ENCODE measurements at regions not wholly inside any gene's neighbourhood (a gene's known extent, or its start where the extent isn't known, plus 50 kb on each side); places are given as distances from the start of the nearest gene placed in this dataset.

DNA sequence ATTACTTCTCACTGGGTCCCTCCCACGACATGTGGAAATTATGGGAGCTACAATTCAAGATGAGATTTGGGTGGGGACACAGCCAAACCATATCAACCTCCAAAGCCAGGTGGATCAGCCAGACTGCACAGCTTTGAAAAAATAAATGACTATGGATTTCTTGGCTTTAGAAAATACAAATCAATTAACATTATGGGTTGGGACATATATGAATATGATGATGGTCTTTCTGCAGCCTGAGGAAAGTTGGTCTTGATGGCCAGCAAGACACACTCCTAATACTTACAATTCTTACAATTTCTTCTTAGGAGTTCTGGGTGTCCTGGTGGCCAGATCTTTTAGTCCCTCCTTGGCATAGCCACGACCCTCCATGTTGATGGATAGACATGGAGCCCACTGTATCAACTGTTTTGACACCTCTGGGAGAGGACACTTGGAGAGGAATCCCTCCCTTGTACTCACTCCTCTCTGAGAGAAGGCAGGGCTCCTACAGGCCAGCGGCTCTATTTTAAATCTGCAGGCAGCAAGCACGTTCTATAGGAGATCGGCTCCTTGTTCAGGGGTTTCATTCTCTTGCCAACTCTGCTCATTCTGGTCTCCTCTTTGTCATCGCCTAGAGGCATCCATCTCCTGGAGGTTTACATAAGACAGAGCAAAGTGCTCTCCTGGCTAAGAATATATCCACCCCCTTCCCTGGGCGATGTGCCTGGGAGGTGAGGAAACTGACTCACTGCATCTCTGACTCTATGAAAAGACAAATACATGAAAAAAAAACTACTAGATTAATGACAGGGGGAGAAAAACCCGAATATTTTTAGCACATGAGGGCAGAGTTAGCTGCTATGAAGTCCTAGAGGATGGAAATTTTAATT is 145.9 kb downstream of the CARTPT start:
- TF ChIP-seq TAF1 (IDR thresholded peaks at IDR 0.05; ENCODE audit: low read depth), result no peak
- no peak for TF ChIP-seq NFIC (IDR thresholded peaks at IDR 0.05)
- TF ChIP-seq CEBPB (IDR thresholded peaks at IDR 0.05), result no peak
- no peak for TF ChIP-seq ZBTB7A (IDR thresholded peaks at IDR 0.05; ENCODE audit: low read depth)
- TF ChIP-seq EGR1 (IDR thresholded peaks at IDR 0.05), result no peak
- TF ChIP-seq EP300 (IDR thresholded peaks at IDR 0.05; ENCODE audit: borderline replicate concordance), result no peak
- TF ChIP-seq CREB1 (IDR thresholded peaks at IDR 0.05; ENCODE audit: low read depth), result no peak
- no peak for TF ChIP-seq TEAD4 (IDR thresholded peaks at IDR 0.05)
- no peak for TF ChIP-seq REST (IDR thresholded peaks at IDR 0.05; ENCODE audit: low read depth)
- no peak for TF ChIP-seq RAD21 (IDR thresholded peaks at IDR 0.05; ENCODE audit: low read depth)
- TF ChIP-seq, protein P1, sequence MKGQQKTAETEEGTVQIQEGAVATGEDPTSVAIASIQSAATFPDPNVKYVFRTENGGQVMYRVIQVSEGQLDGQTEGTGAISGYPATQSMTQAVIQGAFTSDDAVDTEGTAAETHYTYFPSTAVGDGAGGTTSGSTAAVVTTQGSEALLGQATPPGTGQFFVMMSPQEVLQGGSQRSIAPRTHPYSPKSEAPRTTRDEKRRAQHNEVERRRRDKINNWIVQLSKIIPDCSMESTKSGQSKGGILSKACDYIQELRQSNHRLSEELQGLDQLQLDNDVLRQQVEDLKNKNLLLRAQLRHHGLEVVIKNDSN (IDR thresholded peaks at IDR 0.05), result no peak
- TF ChIP-seq YY1 (IDR thresholded peaks at IDR 0.05; ENCODE audit: low read depth), result no peak
- no peak for TF ChIP-seq MAX (IDR thresholded peaks at IDR 0.05)
